AG10803 (cell line): ENCODE measurements at regions not wholly inside any gene's neighbourhood (a gene's known extent, or its start where the extent isn't known, plus 50 kb on each side); places are given as distances from the start of the nearest gene placed in this dataset.
"Not testable (repeated sequence)": the region's sequence is repeated elsewhere in the genome, so short reads cannot be mapped to it uniquely, and the experiment has no call there.

Experiments used
- DNase-seq: peaks from one replicate; pipeline ENCODE4 v3.0.0; 2010; ENCODE audit warnings: low read depth
- H3K4me3 ChIP-seq: 2 replicates; pipeline ENCODE4 v1.5.1; 2011; ENCODE audit warnings: mild to moderate bottlenecking, low read length, control low read depth
- TF ChIP-seq, protein P1 (sequence below): conservative IDR thresholded peaks from 2 replicates; pipeline ENCODE4 v1.5.1; 2011; ENCODE audit warnings: mild to moderate bottlenecking, low read length, control low read depth, inconsistent platforms

DNA sequence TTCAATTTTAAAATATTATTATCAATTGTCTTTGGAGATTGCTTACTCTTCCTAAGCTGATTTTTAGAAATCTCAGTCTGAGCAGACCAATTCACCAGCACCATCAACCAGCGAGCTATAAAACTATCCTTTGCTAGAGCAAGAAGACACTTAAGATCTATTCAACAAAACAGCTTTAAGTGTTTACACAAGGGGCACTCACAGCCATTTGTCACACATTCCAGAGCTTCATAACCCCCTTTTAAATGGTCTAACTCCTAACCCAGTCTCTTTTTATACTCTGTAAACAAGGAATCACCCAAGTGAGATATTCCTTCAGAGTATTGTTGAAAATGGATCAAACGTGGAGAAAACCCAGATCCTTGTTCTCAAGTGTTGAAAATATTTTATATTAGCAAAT, 1294.1 kb upstream of the CHAC2 start:
- TF ChIP-seq, protein P1, sequence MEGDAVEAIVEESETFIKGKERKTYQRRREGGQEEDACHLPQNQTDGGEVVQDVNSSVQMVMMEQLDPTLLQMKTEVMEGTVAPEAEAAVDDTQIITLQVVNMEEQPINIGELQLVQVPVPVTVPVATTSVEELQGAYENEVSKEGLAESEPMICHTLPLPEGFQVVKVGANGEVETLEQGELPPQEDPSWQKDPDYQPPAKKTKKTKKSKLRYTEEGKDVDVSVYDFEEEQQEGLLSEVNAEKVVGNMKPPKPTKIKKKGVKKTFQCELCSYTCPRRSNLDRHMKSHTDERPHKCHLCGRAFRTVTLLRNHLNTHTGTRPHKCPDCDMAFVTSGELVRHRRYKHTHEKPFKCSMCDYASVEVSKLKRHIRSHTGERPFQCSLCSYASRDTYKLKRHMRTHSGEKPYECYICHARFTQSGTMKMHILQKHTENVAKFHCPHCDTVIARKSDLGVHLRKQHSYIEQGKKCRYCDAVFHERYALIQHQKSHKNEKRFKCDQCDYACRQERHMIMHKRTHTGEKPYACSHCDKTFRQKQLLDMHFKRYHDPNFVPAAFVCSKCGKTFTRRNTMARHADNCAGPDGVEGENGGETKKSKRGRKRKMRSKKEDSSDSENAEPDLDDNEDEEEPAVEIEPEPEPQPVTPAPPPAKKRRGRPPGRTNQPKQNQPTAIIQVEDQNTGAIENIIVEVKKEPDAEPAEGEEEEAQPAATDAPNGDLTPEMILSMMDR: no peak
- no peak overlapping the region for H3K4me3 ChIP-seq
- DNase-seq: no peak

DNA sequence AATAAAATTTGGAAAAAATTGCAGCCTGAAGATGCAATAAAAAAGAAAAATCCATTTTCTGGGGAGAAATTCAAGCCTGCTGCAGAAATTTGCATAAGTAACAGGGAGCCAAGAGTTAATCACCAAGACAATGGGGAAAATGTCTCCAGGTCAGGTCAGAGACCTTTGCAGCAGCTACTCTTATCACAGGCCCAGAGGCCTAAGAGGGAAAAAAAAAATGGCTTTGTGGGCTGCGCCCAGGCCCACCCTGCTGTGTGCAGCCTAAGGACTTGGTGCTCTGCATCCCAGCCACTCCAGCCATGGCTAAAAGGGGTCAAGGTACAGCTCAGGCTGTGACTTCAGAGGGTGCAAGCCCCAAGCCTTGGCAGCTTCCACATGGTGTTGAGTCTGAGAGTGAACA, 1297.1 kb upstream of the CHAC2 start:
- not testable (repeated sequence) for H3K4me3 ChIP-seq, DNase-seq

DNA sequence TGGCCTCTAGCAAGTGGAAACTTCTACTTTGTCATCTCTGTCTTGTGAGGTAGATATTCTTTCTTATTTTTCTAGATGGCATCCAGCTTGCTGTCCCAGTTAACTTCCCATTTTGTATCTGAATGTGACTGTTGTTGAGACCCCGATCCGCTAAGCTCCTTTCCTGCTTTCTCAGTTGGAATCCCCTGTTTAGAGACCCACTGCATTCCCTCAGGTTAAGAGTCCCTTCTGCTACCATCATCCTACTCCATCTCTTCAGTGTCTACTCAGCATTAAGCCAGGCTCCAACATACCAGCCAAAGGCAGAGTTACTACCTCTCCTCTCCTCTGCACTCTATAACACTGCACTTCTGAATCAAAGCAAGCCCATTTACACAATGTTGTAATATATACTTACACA, 1300.4 kb upstream of the CHAC2 start:
- no peak overlapping the region for H3K4me3 ChIP-seq
- TF ChIP-seq, protein P1: no peak
- DNase-seq: no peak

DNA sequence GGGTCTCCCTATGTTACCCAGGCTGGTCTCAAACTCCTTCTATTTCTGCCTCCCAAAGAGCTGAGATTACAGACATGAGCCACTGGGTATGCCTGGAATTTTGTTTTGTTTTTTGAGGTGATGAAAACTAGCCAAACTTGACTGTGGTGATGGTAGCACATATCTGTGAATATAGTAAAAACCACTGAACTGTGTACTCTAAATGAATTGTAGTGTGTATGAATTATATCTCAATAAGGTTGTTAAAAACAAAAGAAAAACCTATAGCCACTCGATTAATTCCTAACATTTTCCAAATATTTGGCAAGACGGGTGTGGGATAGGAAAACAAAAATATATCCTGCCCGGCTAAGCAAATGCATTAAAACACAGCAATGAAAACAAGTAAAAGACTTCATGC, 1302.3 kb upstream of the CHAC2 start:
- TF ChIP-seq, protein P1: no peak
- DNase-seq: no peak
- no peak overlapping the region for H3K4me3 ChIP-seq

DNA sequence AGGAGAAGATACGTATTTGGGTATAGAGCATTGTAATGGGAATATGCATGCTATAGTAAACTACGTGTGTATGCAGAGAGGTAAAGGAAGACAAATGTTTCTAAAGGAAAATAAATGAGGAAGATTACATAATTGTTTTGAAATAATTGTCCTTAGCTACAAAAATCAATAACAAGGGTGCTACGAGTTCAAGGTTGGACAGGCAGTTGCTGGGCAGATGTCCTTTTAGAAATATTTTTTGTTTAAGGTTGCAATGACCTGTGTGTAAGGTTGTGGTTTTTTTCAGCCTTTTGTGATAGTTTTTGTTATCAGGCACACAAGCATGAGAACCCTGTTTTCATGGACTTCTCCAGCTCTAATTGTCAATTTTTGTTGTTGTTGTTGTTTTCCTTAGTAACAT, 1304.1 kb upstream of the CHAC2 start:
- DNase-seq: no peak
- H3K4me3 ChIP-seq: no peak overlapping the region
- TF ChIP-seq, protein P1: no peak

DNA sequence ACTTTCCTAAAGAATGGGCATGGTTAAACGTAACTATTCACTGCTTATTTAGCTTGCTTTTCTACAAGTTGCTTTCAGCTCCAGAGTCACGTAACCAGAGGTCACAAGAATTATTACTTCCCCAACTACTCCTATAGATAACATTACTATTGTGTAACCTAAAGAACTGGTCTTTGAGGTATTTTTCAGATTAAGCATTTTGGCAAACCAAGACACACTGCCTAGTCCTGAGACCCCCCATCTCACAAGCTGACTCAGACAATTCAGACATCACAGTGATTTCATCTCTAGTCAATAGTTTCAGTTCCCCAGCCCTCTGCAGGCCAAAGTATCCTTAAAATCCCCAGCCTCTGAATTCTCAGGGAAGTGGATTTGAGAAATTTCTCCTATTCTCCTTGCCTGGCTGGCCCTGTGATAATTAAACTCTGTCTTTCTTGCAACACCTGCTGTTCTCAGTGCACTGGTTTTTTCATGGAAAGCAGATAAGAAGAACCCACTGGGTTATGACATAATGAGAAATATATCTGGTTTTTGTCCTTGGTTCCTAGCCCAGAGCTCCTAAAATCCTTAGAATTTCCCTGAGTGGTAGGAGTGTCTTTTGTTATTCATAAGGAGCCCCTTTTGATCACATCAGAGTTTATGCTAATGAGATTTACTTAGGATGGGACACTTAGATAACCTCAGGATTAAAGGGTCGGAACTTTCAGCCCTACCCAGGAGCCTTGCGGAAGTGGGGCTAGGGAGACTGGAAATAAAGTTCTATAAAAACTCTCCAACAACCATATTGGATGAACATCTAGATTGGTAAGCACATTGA, 1310.8 kb upstream of the CHAC2 start:
- DNase-seq: no peak
- TF ChIP-seq, protein P1: no peak
- no peak overlapping the region for H3K4me3 ChIP-seq

DNA sequence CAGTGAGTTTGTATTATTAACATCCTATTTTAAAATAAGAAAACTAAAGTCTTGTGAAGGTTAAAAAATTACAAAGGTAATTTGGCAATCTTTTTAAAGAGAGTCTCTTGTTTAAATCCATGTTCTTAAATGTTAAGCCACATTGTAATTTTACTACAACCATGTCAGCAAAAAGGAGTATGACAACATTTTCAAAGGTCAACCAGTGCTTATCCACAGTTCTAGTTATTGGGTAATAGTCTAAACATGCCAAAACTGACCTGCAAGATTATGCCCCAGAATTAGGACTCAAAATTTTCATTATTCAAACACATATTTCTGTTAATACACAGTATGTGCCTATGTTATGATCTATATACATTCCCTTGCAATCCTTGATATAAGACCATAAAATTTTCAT, 1312.6 kb upstream of the CHAC2 start:
- TF ChIP-seq, protein P1: no peak
- H3K4me3 ChIP-seq: no peak overlapping the region
- DNase-seq: no peak
